GM21515 (cell line): ENCODE measurements at regions not wholly inside any gene's neighbourhood (a gene's known extent, or its start where the extent isn't known, plus 50 kb on each side); places are given as distances from the start of the nearest gene placed in this dataset.
A peak's percentile ranks its signal among the peaks of the same experiment; 100 is the strongest.
"Not testable (repeated sequence)": the region's sequence is repeated elsewhere in the genome, so short reads cannot be mapped to it uniquely, and the experiment has no call there.

Experiments used
- ATAC-seq: cut with Tn5 transposase; IDR thresholded peaks from one replicate; pipeline ENCODE4 v1.9.1; 2021; ENCODE audit not compliant: unreplicated experiment

DNA sequence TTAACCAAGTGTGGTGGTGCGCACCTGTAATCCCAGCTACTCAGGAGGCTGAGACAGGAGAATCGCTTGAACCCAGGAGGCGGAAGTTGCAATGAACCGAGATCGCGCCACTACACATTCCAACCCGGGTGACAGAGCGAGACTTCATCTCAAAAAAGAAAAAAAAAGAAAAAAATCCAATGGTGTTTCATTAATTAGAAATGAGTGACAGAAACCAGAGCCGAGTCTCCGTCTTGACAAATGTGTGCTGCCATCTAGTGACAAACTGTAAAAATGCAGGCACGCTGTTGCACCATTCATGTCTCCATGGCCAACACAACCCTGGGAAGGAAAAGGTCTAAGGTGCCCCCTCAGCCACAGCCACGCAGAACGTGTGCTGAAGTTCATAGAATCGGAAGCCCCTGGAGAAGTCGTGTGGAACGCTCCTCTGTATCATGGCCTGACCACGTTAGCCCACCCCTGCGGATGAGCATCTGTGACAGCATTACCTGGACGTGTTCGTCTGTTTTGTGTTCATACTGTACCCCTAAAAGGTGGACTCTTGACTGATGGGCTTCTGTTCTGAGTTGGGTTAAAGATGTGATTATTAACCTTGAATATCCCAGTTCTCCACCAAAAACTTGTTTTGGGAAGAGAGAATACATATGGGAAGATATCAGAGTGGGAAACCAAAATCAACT, 94.9 kb downstream of the LYZL2 start:
- ATAC-seq = no peak

DNA sequence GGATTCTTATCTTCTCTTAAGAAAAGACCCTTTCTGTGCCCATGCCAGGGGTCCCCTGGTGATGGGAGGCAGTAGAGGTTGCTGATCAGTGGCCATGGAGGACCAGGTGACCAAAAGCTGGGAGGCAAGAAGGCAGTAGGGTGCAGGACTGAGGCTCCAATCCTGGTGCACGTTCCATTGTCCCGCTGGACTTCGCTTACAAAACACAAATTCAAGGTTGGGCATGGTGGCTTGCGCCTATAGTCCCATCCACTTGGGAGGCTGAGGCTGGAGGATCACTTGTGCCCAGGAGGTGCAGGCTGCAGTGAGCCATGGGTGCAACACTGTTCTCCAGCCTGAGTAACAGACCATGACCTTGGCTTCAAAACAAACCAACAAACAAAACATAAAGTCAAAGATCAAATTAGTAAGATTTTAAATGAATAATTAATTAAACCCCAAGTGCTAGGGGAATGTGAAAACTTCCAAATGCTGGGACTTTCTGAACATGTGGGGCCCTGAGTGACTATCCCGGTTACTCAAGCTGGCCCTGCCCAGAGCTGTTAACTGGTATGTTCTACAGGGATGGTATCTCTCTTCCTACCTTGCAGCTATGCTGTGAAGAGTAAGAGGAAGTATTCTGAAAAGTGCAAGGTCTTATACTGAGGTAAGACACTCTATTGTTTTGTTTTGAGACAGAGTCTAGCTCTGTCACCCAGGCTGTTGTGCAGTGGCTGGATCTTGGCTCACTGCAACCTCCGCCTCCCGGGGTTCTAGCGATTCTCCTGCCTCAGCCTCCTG, 97.6 kb downstream of the LYZL2 start:
- no peak for ATAC-seq

DNA sequence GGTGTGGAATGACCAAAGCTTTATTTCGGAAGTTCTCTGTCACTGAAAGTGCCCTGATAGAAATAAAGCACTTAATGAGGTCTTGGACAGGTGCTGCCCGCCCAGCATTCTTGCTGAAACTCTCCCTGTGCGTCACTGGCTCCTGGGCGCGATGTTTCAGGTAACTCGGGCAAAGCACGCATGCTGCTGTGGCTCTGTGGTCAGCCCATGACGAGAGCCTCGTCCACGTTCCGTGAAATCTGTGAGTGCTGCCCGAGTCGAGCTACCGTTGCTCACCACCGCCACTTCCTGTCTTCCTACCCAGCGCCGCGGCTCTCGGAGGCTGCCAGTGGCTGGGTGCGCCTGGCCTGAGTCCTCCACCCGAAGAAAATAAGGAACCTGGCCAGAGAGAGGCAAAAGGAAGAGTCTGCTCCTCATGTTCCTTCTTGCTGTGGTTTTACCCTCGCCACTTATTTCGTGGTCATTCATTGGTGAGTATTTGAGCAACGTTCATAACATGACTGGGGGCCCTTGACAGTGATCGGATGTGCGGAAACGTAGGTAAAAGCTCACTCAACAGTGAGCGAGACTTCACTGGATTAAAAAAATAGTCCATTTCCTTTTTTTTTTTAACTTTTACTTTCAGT, 95.5 kb downstream of the MAP3K8 start:
- peak; percentile 65 for ATAC-seq

DNA sequence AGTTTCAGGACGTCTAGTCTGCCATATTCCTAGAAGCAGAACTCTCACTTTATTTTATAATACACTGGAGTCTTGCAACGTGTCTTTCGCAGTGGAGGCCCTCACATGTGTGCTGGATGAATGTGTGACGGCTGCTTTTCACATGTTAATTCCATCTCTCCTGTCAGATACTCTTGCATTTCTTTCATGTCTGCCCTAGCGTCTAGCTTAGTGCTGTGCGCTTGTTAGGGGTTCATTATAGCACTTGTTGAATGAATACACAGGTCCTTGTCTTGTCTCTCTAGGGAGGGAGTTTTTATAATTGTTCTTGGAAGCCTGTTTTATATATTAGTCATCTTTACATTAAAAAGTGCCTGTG, 94.4 kb downstream of the MAP3K8 start:
- ATAC-seq = no peak

DNA sequence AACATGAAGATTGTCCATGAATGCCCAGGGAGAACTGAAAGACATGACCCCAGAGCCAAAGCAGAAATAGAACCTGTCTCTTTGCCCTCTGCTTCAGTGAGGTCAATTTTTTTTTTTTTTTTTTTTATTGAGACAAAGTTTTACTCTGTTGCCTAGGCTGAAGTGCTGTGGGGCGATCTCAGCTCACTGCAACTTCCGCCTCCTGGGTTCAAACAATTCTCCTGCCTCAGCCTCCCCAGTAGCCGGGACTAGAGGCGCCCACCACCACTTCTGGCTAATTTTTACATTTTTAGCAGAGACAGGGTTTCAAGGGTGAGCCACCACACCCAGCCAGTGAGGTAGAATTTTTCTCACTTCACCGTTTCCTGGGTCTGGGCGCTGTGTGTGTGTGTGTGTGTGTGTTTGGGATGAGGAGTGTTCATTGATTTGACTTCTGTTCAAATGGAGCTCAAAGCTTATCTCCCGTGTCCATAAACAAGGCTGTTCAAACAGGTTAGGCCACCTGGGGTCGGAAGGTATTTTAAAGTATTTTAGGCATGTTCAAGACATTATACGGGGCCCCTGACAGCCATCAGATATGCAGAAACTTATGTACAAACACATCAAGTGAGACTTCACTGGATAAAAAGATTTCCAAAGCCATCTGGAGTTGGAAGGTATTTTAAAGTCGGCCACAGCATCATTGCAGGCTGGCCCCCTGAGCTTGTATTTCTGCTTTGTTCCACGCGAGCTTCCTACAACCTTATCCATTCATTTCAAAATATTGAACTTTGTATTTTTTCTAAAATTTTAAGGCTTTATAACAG, 93.8 kb downstream of the MAP3K8 start:
- ATAC-seq = no peak

DNA sequence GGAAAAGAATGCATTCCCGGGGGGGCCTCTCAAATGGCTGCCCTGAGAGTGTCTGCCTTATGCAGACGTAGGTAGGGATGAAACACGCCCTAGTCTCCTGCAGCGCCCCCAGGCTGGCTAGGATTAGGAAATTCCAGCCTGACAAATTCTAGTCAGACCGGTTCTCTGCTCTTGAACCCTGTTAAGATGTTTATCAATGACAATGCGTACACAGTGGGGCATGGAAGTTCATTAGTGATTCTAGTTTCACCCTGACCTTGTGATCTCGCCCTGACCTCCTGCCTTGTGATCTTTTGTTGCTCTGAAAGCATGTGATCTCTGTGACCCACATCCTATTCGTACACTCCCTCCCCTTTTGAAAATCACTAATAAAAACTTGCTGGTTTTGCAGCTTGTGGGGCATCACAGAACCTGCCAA, 88.7 kb downstream of the MAP3K8 start:
- not testable (repeated sequence) for ATAC-seq

DNA sequence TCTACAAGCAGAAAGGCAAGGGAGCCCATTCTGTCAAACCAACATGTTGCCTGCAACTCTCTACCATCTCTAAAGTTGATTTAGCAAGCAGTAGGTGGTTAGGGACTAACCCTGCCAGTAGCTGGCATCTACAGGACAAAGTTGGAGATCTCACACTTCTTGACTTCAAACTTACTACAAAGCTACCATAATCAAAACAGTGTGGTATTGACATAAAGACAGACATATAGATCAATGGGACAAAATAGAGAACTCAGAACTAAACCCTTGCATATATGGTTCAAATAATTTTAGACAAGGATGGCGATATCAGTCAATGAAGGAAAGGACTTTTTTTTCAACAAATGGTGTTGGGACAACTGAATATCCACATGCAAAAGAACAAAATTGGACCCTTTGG, 84.9 kb downstream of the MAP3K8 start:
- no peak for ATAC-seq
